WTC11 (cell line): ENCODE measurements at regions not wholly inside any gene's neighbourhood (a gene's known extent, or its start where the extent isn't known, plus 50 kb on each side); places are given as distances from the start of the nearest gene placed in this dataset.
"Not testable (repeated sequence)": the region's sequence is repeated elsewhere in the genome, so short reads cannot be mapped to it uniquely, and the experiment has no call there.

Experiments used
- ATF2 ChIP-seq: sonication (generic); formaldehyde crosslinking; IDR thresholded peaks from 2 replicates; pipeline ENCODE4 v1.8.1; 2022; ENCODE audit warnings: low read depth, missing genetic modification reagents, borderline replicate concordance
- CTCF ChIP-seq: fragments of 200-600 bp; IDR thresholded peaks from 2 replicates; pipeline ENCODE4 v1.8.0; 2022; ENCODE audit warnings: antibody characterized with exemption
- ELF4 ChIP-seq: sonication (generic); formaldehyde crosslinking; IDR thresholded peaks from 2 replicates; pipeline ENCODE4 v1.8.1; 2022; ENCODE audit warnings: low read depth, mild to moderate bottlenecking, moderate library complexity, missing genetic modification reagents
- FOXJ3 ChIP-seq: sonication (generic); formaldehyde crosslinking; IDR thresholded peaks from 2 replicates; pipeline ENCODE4 v1.9.0; 2021; ENCODE audit warnings: missing genetic modification reagents, mild to moderate bottlenecking, borderline replicate concordance
- FOXK1 ChIP-seq: sonication (generic); formaldehyde crosslinking; IDR thresholded peaks from 2 replicates; pipeline ENCODE4 v1.8.0; 2022; ENCODE audit warnings: mild to moderate bottlenecking, moderate library complexity, missing genetic modification reagents
- FOXP1 ChIP-seq: sonication (generic); formaldehyde crosslinking; IDR thresholded peaks from 2 replicates; pipeline ENCODE4 v1.8.0; 2022; ENCODE audit warnings: missing genetic modification reagents, mild to moderate bottlenecking, moderate library complexity, borderline replicate concordance
- FOXP4 ChIP-seq: sonication (generic); formaldehyde crosslinking; IDR thresholded peaks from 2 replicates; pipeline ENCODE4 v1.8.0; 2022; ENCODE audit warnings: mild to moderate bottlenecking, missing genetic modification reagents
- NR1H2 ChIP-seq: sonication (generic); formaldehyde crosslinking; IDR thresholded peaks from 2 replicates; pipeline ENCODE4 v1.9.0; 2021; ENCODE audit warnings: mild to moderate bottlenecking, moderate library complexity, missing genetic modification reagents
- SOX15 ChIP-seq: fragments of 250-450 bp; sonication (Bioruptor Pico); IDR thresholded peaks from 2 replicates; pipeline ENCODE4 v1.9.0; 2021; ENCODE audit warnings: mild to moderate bottlenecking
- SP1 ChIP-seq: sonication (generic); formaldehyde crosslinking; conservative IDR thresholded peaks from 2 replicates; pipeline ENCODE4 v1.8.1; 2022; ENCODE audit warnings: missing genetic modification reagents
- TCF7 ChIP-seq: sonication (generic); formaldehyde crosslinking; IDR thresholded peaks from 2 replicates; pipeline ENCODE4 v1.8.0; 2022; ENCODE audit warnings: mild to moderate bottlenecking, low read depth, missing genetic modification reagents, moderate library complexity
- TEAD4 ChIP-seq: sonication (generic); formaldehyde crosslinking; IDR thresholded peaks from 2 replicates; pipeline ENCODE4 v1.8.0; 2022; ENCODE audit warnings: mild to moderate bottlenecking, missing genetic modification reagents
- ZBTB43 ChIP-seq: sonication (generic); formaldehyde crosslinking; IDR thresholded peaks from 2 replicates; pipeline ENCODE4 v1.8.1; 2023; ENCODE audit warnings: mild to moderate bottlenecking, missing genetic modification reagents
- ZNF425 ChIP-seq: fragments of 250-450 bp; sonication (Bioruptor Pico); conservative IDR thresholded peaks from 2 replicates; pipeline ENCODE4 v1.9.0; 2021; ENCODE audit warnings: mild to moderate bottlenecking

GRCh38 chr16:29606669-29607427 is 56.2 kb upstream of the SPN start:
- not testable (repeated sequence) for TF ChIP-seq CTCF; FOXK1; FOXP1; SP1 (CRISPR knock-in tag); FOXJ3 (CRISPR knock-in tag); ZBTB43; FOXP4 (CRISPR knock-in tag); NR1H2 (CRISPR knock-in tag); TEAD4 (CRISPR knock-in tag); SOX15 (CRISPR knock-in tag); ATF2; TCF7 (CRISPR knock-in tag); ELF4 (CRISPR knock-in tag); ZNF425
